Endodermal cell (in vitro differentiated cells): ENCODE measurements at regions not wholly inside any gene's neighbourhood (a gene's known extent, or its start where the extent isn't known, plus 50 kb on each side); places are given as distances from the start of the nearest gene placed in this dataset.

Experiments
- DNase-seq: peaks from one replicate; pipeline ENCODE4 v3.0.0-alpha.2; 2017
- H3K27ac ChIP-seq: 2 replicates; pipeline ENCODE4 v1.5.1; 2013; ENCODE audit warnings: mild to moderate bottlenecking, low read depth, low read length, moderate library complexity
- H3K27me3 ChIP-seq: 2 replicates; pipeline ENCODE4 v1.6.1; 2013; ENCODE audit warnings: mild to moderate bottlenecking, low read length, moderate library complexity; ENCODE audit not compliant: insufficient read depth, control insufficient read depth, poor library complexity, severe bottlenecking
- H3K36me3 ChIP-seq: 2 replicates; pipeline ENCODE4 v1.7.0; 2013; ENCODE audit warnings: mild to moderate bottlenecking, low read length, moderate library complexity; ENCODE audit not compliant: control insufficient read depth, insufficient read depth
- H3K4me1 ChIP-seq: one replicate; pipeline ENCODE4 v1.7.0; 2013; ENCODE audit warnings: low read length; ENCODE audit not compliant: control insufficient read depth, insufficient read depth
- H3K4me3 ChIP-seq: 2 replicates; pipeline ENCODE4 v1.5.1; 2013; ENCODE audit warnings: mild to moderate bottlenecking, low read length, moderate library complexity
- H3K9ac ChIP-seq: 2 replicates; pipeline ENCODE4 v1.6.1; 2013; ENCODE audit warnings: mild to moderate bottlenecking, low read length, moderate library complexity; ENCODE audit not compliant: poor library complexity, severe bottlenecking; ENCODE audit errors: extremely low read depth
- H3K9me3 ChIP-seq: 2 replicates; pipeline ENCODE4 v1.6.1; 2013; ENCODE audit warnings: mild to moderate bottlenecking, low read length, moderate library complexity; ENCODE audit not compliant: control insufficient read depth
- H3K27ac Mint-ChIP-seq: 2 replicates; pipeline ENCODE4 v1.8.0; 2020; ENCODE audit warnings: mixed read lengths
- H3K27me3 Mint-ChIP-seq: 2 replicates; pipeline ENCODE4 v1.8.0; 2021; ENCODE audit warnings: mild to moderate bottlenecking, mixed read lengths; ENCODE audit not compliant: insufficient read depth
- H3K36me3 Mint-ChIP-seq: 2 replicates; pipeline ENCODE4 v1.8.0; 2020; ENCODE audit warnings: low read depth, mixed read lengths
- H3K4me1 Mint-ChIP-seq: 2 replicates; pipeline ENCODE4 v1.8.0; 2020; ENCODE audit warnings: mixed read lengths
- H3K4me3 Mint-ChIP-seq: 2 replicates; pipeline ENCODE4 v1.8.0; 2020; ENCODE audit warnings: mild to moderate bottlenecking, moderate library complexity, mixed read lengths
- H3K9me3 Mint-ChIP-seq: 2 replicates; pipeline ENCODE4 v1.8.0; 2020; ENCODE audit warnings: mild to moderate bottlenecking, mixed read lengths
- CTCF ChIP-seq: fragments of 200-600 bp; sonication (generic); conservative IDR thresholded peaks from 2 replicates; pipeline ENCODE4 v1.5.0; 2021; ENCODE audit warnings: antibody characterized with exemption, mild to moderate bottlenecking
- WGBS, 2 experiments: methylation state at CpG; one replicate each; pipeline versions ENCODE4 v1.1.5 to v1.1.7; 2013; ENCODE audit warnings: missing lambda C conversion rate in 2 of 2, mixed read lengths in 1 of 2; ENCODE audit not compliant: insufficient coverage in 1 of 2, insufficient read length in 1 of 2; 5-methylcytosine and 5-hydroxymethylcytosine counted together

- no peak for TF ChIP-seq CTCF
- Histone ChIP-seq H3K9me3 (no peaks in the 10 kb centered on the region), H3K9ac (no peak overlapping the region), H3K4me1 (no peaks in the 10 kb centered on the region), H3K36me3 (no peaks in the 10 kb centered on the region), H3K27ac (peak overlapping the region; percentile 82), H3K27me3 (no peaks in the 10 kb centered on the region), H3K4me3 (no peak overlapping the region)
- DNase-seq: no peak
- H3K27ac Mint-ChIP-seq: no peak overlapping the region
- H3K4me3 Mint-ChIP-seq: no peak overlapping the region
- WGBS, 2 experiments: 79 to 90% methylated on average over 5 to 8 of the region's 8 CpGs
- no peaks in the 10 kb centered on the region for H3K9me3 Mint-ChIP-seq
- H3K36me3 Mint-ChIP-seq: no peaks in the 10 kb centered on the region
- H3K27me3 Mint-ChIP-seq: no peaks in the 10 kb centered on the region
- H3K4me1 Mint-ChIP-seq: no peaks in the 10 kb centered on the region
Measured at GRCh38 chr2:150041722-150042425, 445.6 kb downstream of the RND3 start.

DNA sequence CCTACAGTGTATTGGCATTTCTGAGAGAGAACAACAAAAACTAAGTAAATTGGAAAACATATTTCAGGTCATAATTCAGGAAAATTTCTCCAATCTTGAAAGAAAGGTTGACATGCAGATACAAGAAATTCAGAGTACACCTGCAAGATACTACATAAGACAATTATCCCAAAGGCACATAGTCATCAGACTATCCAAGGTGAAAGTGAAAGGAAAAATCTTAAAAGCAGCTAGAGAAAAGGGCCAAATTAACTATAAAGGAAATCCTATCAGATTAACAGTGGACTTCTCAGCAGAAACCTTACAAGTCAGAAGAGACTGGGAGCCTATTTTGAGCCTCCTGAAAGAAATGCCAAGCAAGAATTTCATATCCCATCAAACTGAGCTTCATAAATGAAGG is 449.0 kb upstream of the MMADHC start:
- no peaks in the 10 kb centered on the region for H3K9me3 ChIP-seq
- H3K36me3 ChIP-seq: no peaks in the 10 kb centered on the region
- DNase-seq: no peak
- H3K9ac ChIP-seq: no peak overlapping the region
- no peaks in the 10 kb centered on the region for H3K4me1 Mint-ChIP-seq
- no peak overlapping the region for H3K27ac ChIP-seq
- H3K4me3 Mint-ChIP-seq: no peak overlapping the region
- no peak for TF ChIP-seq CTCF
- no peaks in the 10 kb centered on the region for H3K9me3 Mint-ChIP-seq
- H3K4me3 ChIP-seq: no peak overlapping the region
- H3K27me3 Mint-ChIP-seq: no peaks in the 10 kb centered on the region
- no peaks in the 10 kb centered on the region for H3K36me3 Mint-ChIP-seq
- no peaks in the 10 kb centered on the region for H3K4me1 ChIP-seq
- no peak overlapping the region for H3K27ac Mint-ChIP-seq
- no peaks in the 10 kb centered on the region for H3K27me3 ChIP-seq

GRCh38 chr2:150034665-150035064 is 447.1 kb upstream of the MMADHC start:
- H3K4me1 ChIP-seq: no peaks in the 10 kb centered on the region
- DNase-seq: no peak
- no peak for TF ChIP-seq CTCF
- Mint-ChIP-seq H3K4me1 (no peaks in the 10 kb centered on the region), H3K9me3 (no peaks in the 10 kb centered on the region), H3K4me3 (no peak overlapping the region), H3K36me3 (no peaks in the 10 kb centered on the region), H3K27ac (no peak overlapping the region), H3K27me3 (no peaks in the 10 kb centered on the region)
- no peak overlapping the region for H3K27ac ChIP-seq
- no peaks in the 10 kb centered on the region for H3K36me3 ChIP-seq
- H3K9me3 ChIP-seq: no peaks in the 10 kb centered on the region
- H3K27me3 ChIP-seq: no peaks in the 10 kb centered on the region
- 90 to 96% methylated on average over 3 of the region's 3 CpGs for WGBS, 2 experiments
- no peak overlapping the region for H3K9ac ChIP-seq
- no peak overlapping the region for H3K4me3 ChIP-seq
